ENCODE measurements at regions not wholly inside any gene's neighbourhood (a gene's known extent, or its start where the extent isn't known, plus 50 kb on each side); places are given as distances from the start of the nearest gene placed in this dataset.

GRCh38 chr1:191636345-191636744, 521.9 kb upstream of the RGS18 start:
- DNase-seq (ENCODE audit: extremely low spot score in 2 of 2), result no peak
- no peak overlapping the region for H3K4me3 ChIP-seq
- no peaks in the 10 kb centered on the region for H3K27me3 ChIP-seq
- no peak overlapping the region for H3K27ac ChIP-seq
- H3K9me3 ChIP-seq, result no peaks in the 10 kb centered on the region
- no peaks in the 10 kb centered on the region for H3K4me1 ChIP-seq
- intact Hi-C loops (cut with DNase I), result no loop called here
- H3K36me3 ChIP-seq, result no peaks in the 10 kb centered on the region
- no peak for TF ChIP-seq CTCF (IDR thresholded peaks at IDR 0.05)

- Histone ChIP-seq H3K27me3 (no peaks in the 10 kb centered on the region), H3K36me3 (no peaks in the 10 kb centered on the region), H3K4me1 (no peaks in the 10 kb centered on the region), H3K27ac (no peak overlapping the region), H3K9me3 (no peaks in the 10 kb centered on the region), H3K4me3 (no peak overlapping the region)
- TF ChIP-seq CTCF (IDR thresholded peaks at IDR 0.05), result no peak
- TF ChIP-seq POLR2A (IDR thresholded peaks at IDR 0.05), result no peak
- no peak for TF ChIP-seq POLR2AphosphoS5 (IDR thresholded peaks at IDR 0.05; ENCODE audit: insufficient read depth in 1 of 2, low read depth in 1 of 2)
- DNase-seq (ENCODE audit: extremely low spot score in 2 of 2), result no peak
- intact Hi-C loops (cut with DNase I), result no loop called here
Observed at GRCh38 chr1:191641420-191642260, 516.6 kb upstream of the RGS18 start.

GRCh38 chr1:191643060-191643459, 515.2 kb upstream of the RGS18 start:
- Histone ChIP-seq H3K4me1 (no peaks in the 10 kb centered on the region), H3K36me3 (no peaks in the 10 kb centered on the region), H3K4me3 (no peak overlapping the region), H3K27ac (no peak overlapping the region), H3K27me3 (no peaks in the 10 kb centered on the region), H3K9me3 (no peaks in the 10 kb centered on the region)
- DNase-seq (ENCODE audit: extremely low spot score in 2 of 2), result no peak
- no peak for TF ChIP-seq POLR2A (IDR thresholded peaks at IDR 0.05)
- TF ChIP-seq POLR2AphosphoS5 (IDR thresholded peaks at IDR 0.05; ENCODE audit: insufficient read depth in 1 of 2, low read depth in 1 of 2), result no peak
- TF ChIP-seq CTCF (IDR thresholded peaks at IDR 0.05), result no peak
- intact Hi-C loops (cut with DNase I), result no loop called here

GRCh38 chr1:191648939-191649338, 509.3 kb upstream of the RGS18 start:
- H3K36me3 ChIP-seq, result no peaks in the 10 kb centered on the region
- no peaks in the 10 kb centered on the region for H3K9me3 ChIP-seq
- no peak for TF ChIP-seq CTCF (IDR thresholded peaks at IDR 0.05)
- TF ChIP-seq POLR2AphosphoS5 (IDR thresholded peaks at IDR 0.05; ENCODE audit: insufficient read depth in 1 of 2, low read depth in 1 of 2), result no peak
- TF ChIP-seq POLR2A (IDR thresholded peaks at IDR 0.05), result no peak
- intact Hi-C loops (cut with DNase I), result no loop called here
- no peaks in the 10 kb centered on the region for H3K27me3 ChIP-seq
- no peak overlapping the region for H3K4me3 ChIP-seq
- no peak for DNase-seq (ENCODE audit: extremely low spot score in 2 of 2)
- H3K4me1 ChIP-seq, result no peaks in the 10 kb centered on the region
- H3K27ac ChIP-seq, result no peak overlapping the region

- intact Hi-C loops (cut with DNase I), result no loop called here
- no peaks in the 10 kb centered on the region for H3K27me3 ChIP-seq
- no peak for TF ChIP-seq POLR2A (IDR thresholded peaks at IDR 0.05)
- H3K27ac ChIP-seq, result no peak overlapping the region
- no peak for DNase-seq (ENCODE audit: extremely low spot score in 2 of 2)
- no peaks in the 10 kb centered on the region for H3K36me3 ChIP-seq
- H3K4me3 ChIP-seq, result no peak overlapping the region
- no peaks in the 10 kb centered on the region for H3K9me3 ChIP-seq
- no peaks in the 10 kb centered on the region for H3K4me1 ChIP-seq
Observed at GRCh38 chr1:191662051-191662450, 496.2 kb upstream of the RGS18 start.

Measured in vagina (tissue), 2 donors.